HG02588 (cell line): ENCODE measurements at regions not wholly inside any gene's neighbourhood (a gene's known extent, or its start where the extent isn't known, plus 50 kb on each side); places are given as distances from the start of the nearest gene placed in this dataset.
"Not testable (repeated sequence)": the region's sequence is repeated elsewhere in the genome, so short reads cannot be mapped to it uniquely, and the experiment has no call there.

Experiments used
- ATAC-seq: cut with Tn5 transposase; IDR thresholded peaks from one replicate; pipeline ENCODE4 v1.9.1; 2021; ENCODE audit warnings: mild to moderate bottlenecking, moderate library complexity; ENCODE audit not compliant: unreplicated experiment

DNA sequence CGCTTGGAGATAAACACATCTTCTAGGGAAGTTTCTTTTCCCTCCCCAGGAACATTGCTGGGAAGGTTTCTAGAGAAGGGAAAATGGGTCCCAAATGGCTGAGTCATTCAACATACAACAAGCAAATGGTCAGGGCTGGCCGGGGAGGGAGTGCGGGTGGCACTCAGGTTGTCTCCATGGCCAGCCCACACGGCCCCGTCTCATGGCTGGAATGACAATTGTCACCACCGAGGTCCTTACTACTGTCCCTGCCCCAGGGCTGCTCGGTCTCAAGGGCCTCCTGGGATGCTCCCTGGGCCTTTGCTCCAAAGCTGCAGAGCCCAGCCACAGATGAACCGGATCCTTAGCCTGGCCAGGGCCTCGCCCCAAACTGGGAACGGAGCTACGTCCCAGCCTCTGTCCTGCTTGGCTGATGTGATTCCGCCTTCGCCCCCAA is 121.9 kb downstream of the FGF18 start:
- no peak for ATAC-seq

DNA sequence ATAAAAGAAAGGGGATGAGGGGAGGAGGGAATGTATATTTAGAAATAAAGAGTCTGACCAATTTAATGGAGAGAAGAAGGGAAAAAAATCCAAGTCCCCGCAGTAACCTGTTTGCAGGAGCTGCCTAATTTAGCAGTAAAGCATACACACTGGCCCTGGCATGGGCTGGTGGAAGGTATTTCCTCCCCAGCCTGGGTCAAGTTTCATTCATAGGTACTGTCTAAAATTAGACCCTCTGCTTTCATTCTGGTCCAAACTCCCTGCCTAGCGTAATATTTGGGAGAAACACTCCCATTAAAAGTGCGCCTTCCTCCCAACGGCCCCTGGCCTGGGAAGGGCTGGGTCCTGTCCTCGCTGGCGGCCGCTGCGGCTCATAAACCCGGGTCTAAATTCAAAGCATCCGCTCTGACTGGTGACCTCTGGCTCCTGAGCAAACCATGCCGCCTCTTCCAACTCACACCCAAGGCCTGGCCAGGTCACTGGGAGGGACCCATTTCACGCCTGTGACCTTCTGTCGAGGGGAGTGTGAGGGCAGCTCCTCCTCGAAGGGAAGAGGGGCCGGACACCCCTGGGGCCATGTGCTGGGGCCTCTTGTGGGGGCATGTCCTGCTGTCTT is 123.2 kb downstream of the FGF18 start:
- ATAC-seq, result no peak

- ATAC-seq, result no peak
Observed at GRCh38 chr5:171543148-171543815, 123.8 kb downstream of the FGF18 start.

- no peak for ATAC-seq
Observed at GRCh38 chr5:171544913-171545765, 125.7 kb downstream of the FGF18 start.

DNA sequence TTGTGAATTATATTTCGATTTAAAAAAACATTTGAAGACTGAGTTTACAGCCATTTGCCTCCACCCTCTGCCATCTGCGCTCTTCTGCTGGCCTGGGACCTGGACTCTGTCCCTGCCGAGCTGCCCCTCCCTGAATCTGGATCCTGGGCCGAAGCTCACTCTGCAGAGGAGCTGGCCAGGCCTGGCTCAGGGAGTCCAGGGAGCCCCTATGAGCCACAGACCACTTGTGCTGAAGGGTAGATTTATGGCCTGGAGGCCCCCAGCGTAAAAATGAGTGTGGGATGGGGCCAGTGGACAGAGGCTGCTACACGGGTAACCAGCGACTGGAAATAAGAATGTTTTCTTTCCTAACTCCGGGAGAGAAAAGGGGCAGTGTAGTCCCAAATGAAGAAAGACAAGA is 129.8 kb downstream of the FGF18 start:
- no peak for ATAC-seq

DNA sequence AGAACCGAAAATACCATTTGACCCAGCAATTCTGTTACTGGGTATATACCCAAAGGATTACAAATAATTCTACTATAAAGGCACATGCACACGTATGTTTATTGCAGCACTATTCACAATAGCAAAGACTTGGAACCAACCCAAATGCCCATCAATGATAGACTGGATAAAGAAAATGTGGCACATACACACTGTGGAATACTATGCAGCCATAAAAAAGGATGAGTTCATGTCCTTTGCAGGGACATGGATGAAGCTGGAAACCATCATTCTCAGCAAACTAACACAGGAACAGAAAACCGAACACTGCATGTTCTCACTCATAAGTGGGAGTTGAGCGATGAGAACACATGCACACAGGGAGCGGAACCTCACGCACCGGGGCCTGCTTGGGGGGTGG is 134.4 kb downstream of the FGF18 start:
- ATAC-seq, result not testable (repeated sequence)

DNA sequence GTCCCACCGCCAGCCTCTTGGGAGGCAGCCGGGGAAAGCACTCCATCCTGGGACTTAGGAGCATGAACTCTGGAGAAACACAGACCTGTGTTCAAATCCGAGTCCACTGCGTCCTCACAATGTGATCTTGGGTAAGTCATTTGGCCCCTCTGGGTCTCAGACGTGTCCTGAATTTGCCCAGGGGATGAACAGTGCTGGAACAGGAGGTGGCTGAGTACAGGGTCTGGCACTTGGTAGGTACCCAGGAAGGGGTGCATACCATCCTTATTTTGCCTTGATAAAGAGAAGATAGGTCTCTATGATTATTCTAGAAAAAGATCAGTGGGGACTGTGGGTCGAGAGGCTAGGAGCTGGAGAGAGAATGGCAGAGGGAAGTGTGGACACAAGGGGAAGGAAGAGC is 135.7 kb downstream of the FGF18 start:
- ATAC-seq, result no peak

DNA sequence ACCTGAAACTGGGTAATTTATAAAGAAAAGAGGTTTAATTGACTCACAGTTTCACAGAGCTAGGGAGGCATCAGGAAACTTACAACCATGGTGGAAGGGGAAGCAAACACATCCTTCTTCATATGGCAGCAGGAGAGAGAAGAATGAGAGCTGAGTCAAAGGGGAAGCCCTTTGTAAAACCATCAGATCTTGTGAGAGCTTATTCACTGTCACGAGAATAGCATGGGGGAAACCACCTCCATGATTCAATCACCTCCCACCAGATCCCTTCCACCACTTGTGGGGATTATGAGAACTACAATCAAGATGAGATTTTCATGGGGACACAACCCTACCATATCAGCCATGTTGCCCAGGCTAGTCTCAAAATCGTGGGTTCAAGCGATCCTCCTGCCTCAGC is 143.4 kb downstream of the FGF18 start:
- ATAC-seq, result no peak

DNA sequence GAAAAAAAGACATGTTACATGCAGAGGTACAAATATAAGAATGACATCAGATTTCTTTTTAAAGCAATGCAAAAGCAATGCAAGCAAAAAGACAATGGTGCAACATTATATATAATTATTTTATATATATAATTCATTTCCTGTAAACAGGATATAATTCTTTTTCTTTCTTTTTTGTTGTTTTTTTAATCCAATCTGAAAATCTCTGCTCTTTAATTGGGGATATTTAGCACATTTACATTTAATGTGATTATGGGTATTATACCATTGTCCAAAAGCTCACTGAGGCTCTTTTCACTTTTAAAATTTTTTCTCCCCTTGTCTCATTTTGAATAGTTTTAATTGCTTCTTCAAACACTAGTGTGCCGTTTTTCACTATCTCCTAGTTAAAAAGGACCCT is 148.9 kb downstream of the FGF18 start:
- ATAC-seq, result no peak

GRCh38 chr5:171569065-171569712 is 149.7 kb downstream of the FGF18 start:
- no peak for ATAC-seq

DNA sequence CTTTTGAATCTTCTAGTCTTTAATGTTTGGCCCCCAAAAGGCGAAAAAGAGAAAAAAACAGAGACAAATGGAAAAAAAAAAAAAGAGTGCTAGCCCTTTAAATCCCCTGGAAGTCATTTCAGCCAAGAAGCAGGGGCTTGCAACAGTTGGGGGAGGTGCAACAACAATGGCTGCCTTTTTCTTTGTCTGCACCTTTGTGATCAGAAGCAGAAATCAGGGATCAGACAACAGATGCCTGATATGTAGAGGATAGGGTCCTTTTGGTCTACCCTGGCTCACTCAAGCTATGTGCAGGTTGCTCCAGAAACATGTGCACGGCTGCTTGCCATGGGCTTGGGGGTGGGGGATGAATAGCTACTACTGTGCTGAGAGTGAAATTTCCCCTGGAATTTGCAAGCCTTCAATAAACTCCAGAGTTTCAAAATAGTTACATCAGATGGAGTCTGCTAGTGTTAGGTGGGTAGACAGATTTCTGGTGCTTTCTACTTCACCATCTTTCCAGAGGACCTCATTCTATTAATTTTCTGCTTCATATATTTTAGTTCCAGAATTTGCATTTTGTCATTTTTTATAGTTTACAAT is 150.9 kb downstream of the FGF18 start:
- no peak for ATAC-seq

DNA sequence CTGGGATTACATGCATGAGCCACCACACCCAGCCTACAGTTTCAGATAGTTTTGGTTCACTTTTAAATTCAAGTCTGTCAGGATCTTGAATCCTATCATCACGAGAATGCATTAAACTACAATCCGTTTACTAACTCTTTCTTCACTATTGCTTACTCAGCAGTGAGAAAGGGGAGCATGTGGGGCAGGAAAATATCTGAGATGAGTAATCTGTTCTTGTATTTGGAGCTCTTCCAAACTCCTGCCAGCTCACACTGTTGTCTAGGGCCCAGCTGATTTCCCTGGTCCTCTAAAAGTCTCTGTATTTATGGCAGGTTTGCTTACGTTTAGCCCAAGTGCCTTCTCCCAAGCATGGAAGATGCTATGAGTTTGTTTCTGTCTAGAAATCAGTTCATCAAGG is 152.2 kb downstream of the FGF18 start:
- no peak for ATAC-seq

DNA sequence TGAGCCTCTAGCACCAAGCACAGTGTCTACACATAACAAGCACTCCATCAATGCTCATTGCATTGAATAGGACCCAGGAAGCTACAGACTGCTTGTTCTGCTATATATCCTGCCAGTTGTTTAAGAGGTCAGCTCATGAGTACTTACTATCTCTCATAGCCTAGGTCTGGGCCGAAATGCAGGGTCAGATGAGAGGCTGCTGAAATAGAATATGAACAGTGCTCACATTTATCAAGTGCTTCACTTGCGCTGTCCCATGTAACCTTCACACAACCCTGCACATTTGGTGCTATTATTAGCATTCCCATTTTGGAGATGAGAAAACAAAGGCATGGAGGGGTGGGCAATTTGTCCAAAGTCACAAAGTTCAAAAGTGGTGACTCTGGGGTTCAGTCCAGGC is 153.6 kb downstream of the FGF18 start:
- no peak for ATAC-seq

DNA sequence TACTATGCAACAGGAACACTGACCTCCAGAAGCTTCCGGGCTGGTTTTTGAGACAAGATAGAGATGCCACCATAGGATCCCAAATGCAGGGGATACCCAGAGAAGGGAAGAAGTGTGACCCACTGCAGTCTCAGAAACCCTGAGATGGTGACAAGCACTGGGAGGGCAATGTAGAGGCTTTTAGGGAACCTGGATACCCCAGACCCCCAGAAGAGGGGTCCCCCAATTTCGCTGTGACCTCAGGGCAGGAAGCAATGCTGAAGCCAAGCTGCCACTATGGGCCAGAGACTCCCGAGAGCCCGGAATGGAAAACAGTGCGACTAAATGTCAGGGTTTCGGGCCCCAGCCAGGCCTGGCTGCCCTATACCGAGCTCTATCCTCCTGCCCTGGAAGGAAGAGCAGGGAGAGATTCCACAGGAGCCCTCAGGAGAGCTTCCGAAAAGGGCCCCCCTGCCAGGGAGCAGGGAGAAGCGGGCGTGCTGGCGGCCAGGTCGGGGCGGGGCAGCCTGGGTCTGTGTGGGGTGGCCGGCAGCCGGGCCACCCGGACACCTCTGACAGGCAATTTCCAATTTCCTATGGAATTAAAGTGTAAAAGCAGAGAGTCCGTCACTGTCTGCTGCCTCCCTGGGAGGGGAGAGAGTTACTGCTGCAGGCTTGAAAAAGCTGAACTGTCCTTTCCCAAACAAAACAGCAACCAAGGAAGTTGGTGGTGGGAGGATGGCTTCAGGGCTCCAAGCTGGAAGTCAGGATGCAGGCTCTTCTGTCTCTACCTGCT is 154.2 kb downstream of the FGF18 start:
- no peak for ATAC-seq

DNA sequence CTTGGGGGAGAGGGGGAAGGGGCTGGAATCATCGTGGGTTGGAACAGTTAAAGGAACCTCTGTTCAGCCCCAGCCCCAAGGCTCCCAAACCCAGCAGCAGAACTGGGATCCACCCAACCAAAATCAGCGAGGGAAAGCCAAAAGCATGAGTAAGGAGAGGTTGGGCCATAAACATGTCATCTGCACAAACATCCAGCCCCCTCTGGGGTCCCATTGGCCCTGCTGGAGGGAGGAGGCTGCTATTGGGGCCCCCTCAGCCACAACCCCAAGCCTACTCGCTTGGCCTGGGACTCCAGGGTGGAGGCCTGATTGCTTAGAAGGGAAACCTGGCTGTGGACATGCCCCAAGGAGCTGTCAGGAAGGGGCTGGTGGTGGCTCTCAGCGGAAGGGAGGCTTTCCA is 154.9 kb downstream of the FGF18 start:
- no peak for ATAC-seq

DNA sequence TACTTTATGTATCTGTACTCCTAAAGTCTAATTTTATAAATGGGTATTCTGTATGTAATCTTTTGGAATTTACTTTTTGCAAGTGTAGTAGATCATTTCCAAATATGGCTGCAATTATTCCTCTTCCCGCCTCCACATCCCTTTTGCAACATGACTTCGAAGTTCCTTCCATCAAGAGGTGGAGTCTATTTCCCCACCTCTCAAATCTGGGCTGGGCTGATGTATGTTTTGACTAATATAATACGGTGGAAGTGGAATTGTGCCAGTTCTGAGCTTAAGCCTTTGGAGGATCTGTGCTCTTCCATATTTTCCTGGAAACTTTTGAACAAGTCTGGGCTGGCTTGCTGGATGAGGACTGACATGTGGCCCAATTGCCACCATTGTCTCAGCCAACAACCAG is 155.9 kb downstream of the FGF18 start:
- no peak for ATAC-seq

DNA sequence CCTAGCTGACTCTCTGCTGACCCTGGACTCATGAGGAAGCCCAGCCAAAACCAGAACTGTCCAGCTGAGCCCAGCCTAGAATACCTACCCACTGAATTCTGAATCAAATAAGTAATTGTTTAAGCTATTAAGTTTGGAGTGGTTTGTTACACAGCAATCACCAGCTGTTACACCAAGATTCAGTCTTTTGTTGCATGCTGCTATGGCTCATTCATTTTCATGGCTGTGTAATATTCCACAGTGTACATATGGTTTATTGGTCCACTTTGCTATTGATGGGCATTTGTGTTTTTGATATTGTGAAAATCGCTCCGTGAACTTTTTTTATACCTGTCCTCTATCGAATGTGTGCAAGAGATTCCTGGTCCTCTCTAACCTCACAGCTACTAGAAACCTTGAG is 156.4 kb downstream of the FGF18 start:
- ATAC-seq, result no peak

- no peak for ATAC-seq
Observed at GRCh38 chr5:171577042-171577758, 157.8 kb downstream of the FGF18 start.

GRCh38 chr5:171578049-171578828 is 158.8 kb downstream of the FGF18 start:
- ATAC-seq, result no peak
